Motor neuron (in vitro differentiated cells): ENCODE measurements at regions not wholly inside any gene's neighbourhood (a gene's known extent, or its start where the extent isn't known, plus 50 kb on each side); places are given as distances from the start of the nearest gene placed in this dataset.

Experiments used
- ATAC-seq, 8 experiments: fragments of 200-7000 bp; cut with Tn5 transposase; replicated peaks in 6 of 8; 2 replicates each; pipeline ENCODE4 v1.8.0; 2021; ENCODE audit warnings: mild to moderate bottlenecking in 8 of 8, moderate library complexity in 8 of 8
- H3K27ac ChIP-seq, 2 donors: fragments of 250-450 bp; sonication (Bioruptor Pico); 2 replicates each; pipeline ENCODE4 v1.9.0; 2021; ENCODE audit warnings: antibody characterized with exemption in 2 of 2, mild to moderate bottlenecking in 2 of 2, moderate library complexity in 1 of 2
- H3K4me1 ChIP-seq, 2 donors: fragments of 250-450 bp; sonication (Bioruptor Pico); replicated peaks in 1 of 2; 2 replicates each; pipeline ENCODE4 v1.6.1; 2021; ENCODE audit warnings: antibody characterized with exemption in 2 of 2, mild to moderate bottlenecking in 2 of 2, moderate library complexity in 1 of 2
- H3K4me3 ChIP-seq, 5 donors: fragments of 250-450 bp; sonication (Bioruptor Pico); 2 replicates each; pipeline ENCODE4 v1.9.0; 2021; ENCODE audit warnings: antibody characterized with exemption in 5 of 5, mild to moderate bottlenecking in 5 of 5, moderate library complexity in 4 of 5
- WGBS, 10 experiments: fragments of 450-650 bp; shearing (Covaris generic); methylation state at CpG; one replicate each; pipeline ENCODE4 v1.0.0; 2022; 5-methylcytosine and 5-hydroxymethylcytosine counted together
- in situ Hi-C, 9 experiments: fragments of 400-800 bp; cut with MboI; loops; one replicate each; pipeline ENCODE4 v1.15.0; 2021; ENCODE audit warnings: low sequenced_read_pairs in 9 of 9, low pct_unique_long_range_greater_than_20kb in 2 of 9; ENCODE audit not compliant: unreplicated experiment in 9 of 9

GRCh38 chr5:143698574-143698973 is 113.4 kb upstream of the HMHB1 start:
- no peak overlapping the region for H3K27ac ChIP-seq
- H3K4me3 ChIP-seq, result no peak overlapping the region
- no peaks in the 10 kb centered on the region for H3K4me1 ChIP-seq
- no peak for ATAC-seq
- 40 to 100% (median 74%) methylated on average over 1 to 3 of the region's 3 CpGs; no CpG with 5 or more reads in 1 of the 10 experiments for WGBS, 10 experiments
- in situ Hi-C loops, result no loop called here

GRCh38 chr5:143696921-143697320 is 115.0 kb upstream of the HMHB1 start:
- H3K27ac ChIP-seq, result no peak overlapping the region
- in situ Hi-C loops, result no loop called here
- no peaks in the 10 kb centered on the region for H3K4me1 ChIP-seq

GRCh38 chr5:143695941-143696340 is 116.0 kb upstream of the HMHB1 start:
- no peaks in the 10 kb centered on the region for H3K4me1 ChIP-seq
- H3K27ac ChIP-seq, result no peak overlapping the region
- in situ Hi-C loops, result no loop called here
- H3K4me3 ChIP-seq, result no peak overlapping the region
- ATAC-seq, result no peak
- WGBS, 10 experiments, result 50 to 100% (median 75%) methylated on average over 1 of the region's 1 CpG; no CpG with 5 or more reads in 3 of the 10 experiments

More at GRCh38 chr5:143696921-143697320, 115.0 kb upstream of the HMHB1 start:
- no peak for ATAC-seq
- 62 to 81% (median 73%) methylated on average over 1 to 4 of the region's 4 CpGs; no CpG with 5 or more reads in 2 of the 10 experiments for WGBS, 10 experiments
- no peak overlapping the region for H3K4me3 ChIP-seq

GRCh38 chr5:143695244-143695864 is 116.6 kb upstream of the HMHB1 start:
- no peak for ATAC-seq
- no peak overlapping the region for H3K4me3 ChIP-seq
- no peak overlapping the region for H3K27ac ChIP-seq
- in situ Hi-C loops, result no loop called here
- 75 to 100% (median 85%) methylated on average over 2 to 7 of the region's 7 CpGs for WGBS, 10 experiments
- H3K4me1 ChIP-seq, result no peaks in the 10 kb centered on the region

- in situ Hi-C loops, result no loop called here
- H3K27ac ChIP-seq, result no peak overlapping the region
- H3K4me3 ChIP-seq, result no peak overlapping the region
- WGBS, 10 experiments, result 54 to 100% (median 85%) methylated on average over 1 to 4 of the region's 4 CpGs; no CpG with 5 or more reads in 2 of the 10 experiments
- no peaks in the 10 kb centered on the region for H3K4me1 ChIP-seq
- ATAC-seq, result no peak
Observed at GRCh38 chr5:143694357-143694756, 117.6 kb upstream of the HMHB1 start.

- 28 to 100% (median 91%) methylated on average over 2 to 4 of the region's 4 CpGs for WGBS, 10 experiments
- Histone ChIP-seq H3K4me3 (no peak overlapping the region), H3K4me1 (no peaks in the 10 kb centered on the region), H3K27ac (no peak overlapping the region)
- in situ Hi-C loops, result no loop called here
- no peak for ATAC-seq
Observed at GRCh38 chr5:143693651-143694252, 118.2 kb upstream of the HMHB1 start.

- 60 to 100% (median 100%) methylated on average over 1 of the region's 1 CpG; no CpG with 5 or more reads in 2 of the 10 experiments for WGBS, 10 experiments
- Histone ChIP-seq H3K4me1 (no peaks in the 10 kb centered on the region), H3K27ac (no peak overlapping the region), H3K4me3 (no peak overlapping the region)
- no peak for ATAC-seq
- in situ Hi-C loops, result no loop called here
Observed at GRCh38 chr5:143692342-143692741, 119.6 kb upstream of the HMHB1 start.

GRCh38 chr5:143691945-143692290 is 120.0 kb upstream of the HMHB1 start:
- in situ Hi-C loops, result no loop called here
- no peak for ATAC-seq
- WGBS, 10 experiments, result 60 to 100% (median 82%) methylated on average over 1 to 5 of the region's 5 CpGs; no CpG with 5 or more reads in 1 of the 10 experiments
- H3K4me1 ChIP-seq, result no peaks in the 10 kb centered on the region
- H3K27ac ChIP-seq, result no peak overlapping the region
- H3K4me3 ChIP-seq, result no peak overlapping the region

- Histone ChIP-seq H3K27ac (no peak overlapping the region), H3K4me3 (no peak overlapping the region), H3K4me1 (no peaks in the 10 kb centered on the region)
- peak in 1 of 8 experiments; percentile 62 for ATAC-seq
- 11 to 100% (median 74%) methylated on average over 1 to 3 of the region's 3 CpGs for WGBS, 10 experiments
- in situ Hi-C loops, result no loop called here
Observed at GRCh38 chr5:143691287-143691944, 120.5 kb upstream of the HMHB1 start.

- ATAC-seq, result no peak
- in situ Hi-C loops, result no loop called here
- Histone ChIP-seq H3K4me1 (no peaks in the 10 kb centered on the region), H3K27ac (no peak overlapping the region), H3K4me3 (no peak overlapping the region)
Observed at GRCh38 chr5:143687604-143688003, 124.4 kb upstream of the HMHB1 start.

- in situ Hi-C loops, result no loop called here
- H3K4me3 ChIP-seq, result no peak overlapping the region
- H3K4me1 ChIP-seq, result no peaks in the 10 kb centered on the region
- 80 to 100% (median 100%) methylated on average over 1 to 2 of the region's 2 CpGs; no CpG with 5 or more reads in 2 of the 10 experiments for WGBS, 10 experiments
- H3K27ac ChIP-seq, result no peak overlapping the region
- no peak for ATAC-seq
Observed at GRCh38 chr5:143685246-143685815, 126.6 kb upstream of the HMHB1 start.

GRCh38 chr5:143683459-143683858 is 128.5 kb upstream of the HMHB1 start:
- H3K4me3 ChIP-seq, result no peak overlapping the region
- ATAC-seq, result no peak
- 57 to 100% (median 89%) methylated on average over 1 of the region's 1 CpG; no CpG with 5 or more reads in 3 of the 10 experiments for WGBS, 10 experiments
- no peaks in the 10 kb centered on the region for H3K4me1 ChIP-seq
- H3K27ac ChIP-seq, result no peak overlapping the region
- in situ Hi-C loops, result no loop called here

- ATAC-seq, result no peak
- Histone ChIP-seq H3K27ac (no peak overlapping the region), H3K4me1 (no peaks in the 10 kb centered on the region), H3K4me3 (no peak overlapping the region)
- in situ Hi-C loops, result no loop called here
- WGBS, 10 experiments, result 0 to 100% (median 88%) methylated on average over 1 to 3 of the region's 3 CpGs; no CpG with 5 or more reads in 1 of the 10 experiments
Observed at GRCh38 chr5:143682929-143683386, 129.0 kb upstream of the HMHB1 start.
